ENCODE measurements at regions not wholly inside any gene's neighbourhood (a gene's known extent, or its start where the extent isn't known, plus 50 kb on each side); places are given as distances from the start of the nearest gene placed in this dataset.
"Not testable (repeated sequence)": the region's sequence is repeated elsewhere in the genome, so short reads cannot be mapped to it uniquely, and the experiment has no call there.

GRCh38 chr4:82077471-82077995, 296.3 kb downstream of the HNRNPD start:
- DNase-seq (ENCODE audit: low read depth) = not testable (repeated sequence)

- no peak for DNase-seq (ENCODE audit: low read depth)
Measured at GRCh38 chr4:82076809-82077208, 297.0 kb downstream of the HNRNPD start.

GRCh38 chr4:82076359-82076758, 297.4 kb downstream of the HNRNPD start:
- no peak for DNase-seq (ENCODE audit: low read depth)

- DNase-seq (ENCODE audit: low read depth) = no peak
Measured at GRCh38 chr4:82071951-82072350, 301.8 kb downstream of the HNRNPD start.

- DNase-seq (ENCODE audit: low read depth) = no peak
Measured at GRCh38 chr4:82069883-82070638, 303.7 kb downstream of the HNRNPD start.

GRCh38 chr4:82063017-82063416, 310.8 kb downstream of the HNRNPD start:
- no peak for DNase-seq (ENCODE audit: low read depth)

- no peak for DNase-seq (ENCODE audit: low read depth)
Measured at GRCh38 chr4:82057990-82058544, 315.7 kb downstream of the HNRNPD start.

- no peak for DNase-seq (ENCODE audit: low read depth)
Measured at GRCh38 chr4:82055156-82055555, 318.6 kb downstream of the HNRNPD start.

GRCh38 chr4:82053396-82053795, 320.4 kb downstream of the HNRNPD start:
- no peak for DNase-seq (ENCODE audit: low read depth)

GRCh38 chr4:82050796-82051195, 323.0 kb downstream of the HNRNPD start:
- peak; percentile 11 for DNase-seq (ENCODE audit: low read depth)

- DNase-seq (ENCODE audit: low read depth) = no peak
Measured at GRCh38 chr4:82049294-82049693, 324.5 kb downstream of the HNRNPD start.

GRCh38 chr4:82047731-82048130, 326.1 kb downstream of the HNRNPD start:
- no peak for DNase-seq (ENCODE audit: low read depth)

GRCh38 chr4:82046796-82047195, 327.0 kb downstream of the HNRNPD start:
- DNase-seq (ENCODE audit: low read depth) = no peak

GRCh38 chr4:82045267-82045666, 328.5 kb downstream of the HNRNPD start:
- no peak for DNase-seq (ENCODE audit: low read depth)

GRCh38 chr4:82044141-82044993, 329.4 kb downstream of the HNRNPD start:
- DNase-seq (ENCODE audit: low read depth) = peak; percentile 43

- no peak for DNase-seq (ENCODE audit: low read depth)
Measured at GRCh38 chr4:82043809-82044137, 330.0 kb downstream of the HNRNPD start.

- DNase-seq (ENCODE audit: low read depth) = no peak
Measured at GRCh38 chr4:82043081-82043808, 330.5 kb downstream of the HNRNPD start.

GRCh38 chr4:82042042-82042441, 331.7 kb downstream of the HNRNPD start:
- DNase-seq (ENCODE audit: low read depth) = no peak

GRCh38 chr4:82038936-82039335, 334.9 kb downstream of the HNRNPD start:
- no peak for DNase-seq (ENCODE audit: low read depth)

GRCh38 chr4:82036181-82036580, 337.6 kb downstream of the HNRNPD start:
- no peak for DNase-seq (ENCODE audit: low read depth)

GRCh38 chr4:82034878-82035277, 338.9 kb downstream of the HNRNPD start:
- DNase-seq (ENCODE audit: low read depth) = no peak

- DNase-seq (ENCODE audit: low read depth) = no peak
Measured at GRCh38 chr4:82033862-82034261, 339.9 kb downstream of the HNRNPD start.
